ENCODE measurements at regions not wholly inside any gene's neighbourhood (a gene's known extent, or its start where the extent isn't known, plus 50 kb on each side); places are given as distances from the start of the nearest gene placed in this dataset.
A peak's percentile ranks its signal among the peaks of the same experiment; 100 is the strongest.

GRCh38 chr11:45382133-45382878 is 96.2 kb upstream of the SYT13 start:
- Histone ChIP-seq H3K36me3 (no peaks in the 10 kb centered on the region), H3K9me3 (ENCODE audit: low read depth) (no peaks in the 10 kb centered on the region), H3F3A (ENCODE audit: low read depth) (no peaks in the 10 kb centered on the region), H3K9ac (no peak overlapping the region), H3K4me2 (no peak overlapping the region), H3K27ac (no peak overlapping the region), H3K79me2 (ENCODE audit: low read depth) (no peaks in the 10 kb centered on the region), H4K20me1 (ENCODE audit: low read depth) (no peaks in the 10 kb centered on the region), H2AFZ (replicated peaks) (no peak overlapping the region), H3K4me3 (no peak overlapping the region), H3K4me1 (peaks cover 5% of the 10 kb centered on the region), H3K27me3 (no peaks in the 10 kb centered on the region)
- peaks cover 16% of the 10 kb centered on the region for H3K27me3 Mint-ChIP-seq (ENCODE audit: insufficient read depth, low read depth)
- no peaks in the 10 kb centered on the region for H3K36me3 Mint-ChIP-seq
- no peaks in the 10 kb centered on the region for H3K9me3 Mint-ChIP-seq
- no peak overlapping the region for H3K4me3 Mint-ChIP-seq
- DNase-seq (ENCODE audit: low spot score), result no peak
- no peak for TF ChIP-seq EZH2 (IDR thresholded peaks at IDR 0.05)
- peak overlapping the region; percentile 1 for H3K27ac Mint-ChIP-seq
- peaks cover 54% of the 10 kb centered on the region for H3K4me1 Mint-ChIP-seq

- Histone ChIP-seq H3K4me1 (no peaks in the 10 kb centered on the region), H3K27ac (no peak overlapping the region), H4K20me1 (ENCODE audit: low read depth) (no peaks in the 10 kb centered on the region), H3K4me3 (no peak overlapping the region), H3K4me2 (no peak overlapping the region), H3K9ac (no peak overlapping the region), H2AFZ (replicated peaks) (no peak overlapping the region), H3K9me3 (ENCODE audit: low read depth) (no peaks in the 10 kb centered on the region), H3K27me3 (peaks cover 4% of the 10 kb centered on the region), H3K79me2 (ENCODE audit: low read depth) (no peaks in the 10 kb centered on the region), H3F3A (ENCODE audit: low read depth) (no peaks in the 10 kb centered on the region), H3K36me3 (no peaks in the 10 kb centered on the region)
- H3K9me3 Mint-ChIP-seq, result no peaks in the 10 kb centered on the region
- no peak for DNase-seq (ENCODE audit: low spot score)
- peaks cover 43% of the 10 kb centered on the region for H3K4me1 Mint-ChIP-seq
- H3K27me3 Mint-ChIP-seq (ENCODE audit: insufficient read depth, low read depth), result peaks cover 16% of the 10 kb centered on the region
- peak overlapping the region; percentile 51 for H3K27ac Mint-ChIP-seq
- TF ChIP-seq EZH2phosphoT487 (IDR thresholded peaks at IDR 0.05), result no peak
- TF ChIP-seq EZH2 (IDR thresholded peaks at IDR 0.05), result no peak
- no peak for TF ChIP-seq CTCF (IDR thresholded peaks at IDR 0.05)
- H3K4me3 Mint-ChIP-seq, result no peak overlapping the region
- no peaks in the 10 kb centered on the region for H3K36me3 Mint-ChIP-seq
Measured at GRCh38 chr11:45379162-45379863, 93.2 kb upstream of the SYT13 start.

GRCh38 chr11:45378516-45378915 is 92.4 kb upstream of the SYT13 start:
- Mint-ChIP-seq H3K4me1 (peaks cover 36% of the 10 kb centered on the region), H3K4me3 (no peak overlapping the region), H3K36me3 (no peaks in the 10 kb centered on the region), H3K9me3 (no peaks in the 10 kb centered on the region), H3K27me3 (ENCODE audit: insufficient read depth, low read depth) (peaks cover 16% of the 10 kb centered on the region), H3K27ac (no peak overlapping the region)
- Histone ChIP-seq H4K20me1 (ENCODE audit: low read depth) (no peaks in the 10 kb centered on the region), H3K4me3 (no peak overlapping the region), H3K4me2 (no peak overlapping the region), H3K9ac (no peak overlapping the region), H3K27ac (no peak overlapping the region), H3K4me1 (no peaks in the 10 kb centered on the region), H2AFZ (replicated peaks) (no peak overlapping the region), H3F3A (ENCODE audit: low read depth) (no peaks in the 10 kb centered on the region), H3K79me2 (ENCODE audit: low read depth) (no peaks in the 10 kb centered on the region), H3K36me3 (no peaks in the 10 kb centered on the region), H3K27me3 (peaks cover 7% of the 10 kb centered on the region), H3K9me3 (ENCODE audit: low read depth) (no peaks in the 10 kb centered on the region)
- TF ChIP-seq EZH2 (IDR thresholded peaks at IDR 0.05), result no peak
- TF ChIP-seq EZH2phosphoT487 (IDR thresholded peaks at IDR 0.05), result no peak
- TF ChIP-seq CTCF (IDR thresholded peaks at IDR 0.05), result no peak
- DNase-seq (ENCODE audit: low spot score), result no peak

GRCh38 chr11:45374653-45375059 is 88.5 kb upstream of the SYT13 start:
- Histone ChIP-seq H3K27ac (no peak overlapping the region), H3K4me1 (peaks cover 16% of the 10 kb centered on the region), H3F3A (ENCODE audit: low read depth) (no peaks in the 10 kb centered on the region), H3K9ac (no peak overlapping the region), H4K20me1 (ENCODE audit: low read depth) (no peaks in the 10 kb centered on the region), H2AFZ (replicated peaks) (no peak overlapping the region), H3K36me3 (no peaks in the 10 kb centered on the region), H3K4me3 (no peak overlapping the region), H3K27me3 (peaks cover 27% of the 10 kb centered on the region), H3K9me3 (ENCODE audit: low read depth) (no peaks in the 10 kb centered on the region), H3K4me2 (no peak overlapping the region), H3K79me2 (ENCODE audit: low read depth) (no peaks in the 10 kb centered on the region)
- H3K27me3 Mint-ChIP-seq (ENCODE audit: insufficient read depth, low read depth), result peaks cover 16% of the 10 kb centered on the region
- H3K9me3 Mint-ChIP-seq, result no peaks in the 10 kb centered on the region
- peak overlapping the region; percentile 3 for H3K4me3 Mint-ChIP-seq
- no peak for TF ChIP-seq CTCF (IDR thresholded peaks at IDR 0.05)
- TF ChIP-seq EZH2 (IDR thresholded peaks at IDR 0.05), result no peak
- TF ChIP-seq EZH2phosphoT487 (IDR thresholded peaks at IDR 0.05), result no peak
- no peaks in the 10 kb centered on the region for H3K36me3 Mint-ChIP-seq
- peak overlapping the region; percentile 40 for H3K27ac Mint-ChIP-seq
- H3K4me1 Mint-ChIP-seq, result peaks cover 42% of the 10 kb centered on the region
- no peak for DNase-seq (ENCODE audit: low spot score)

Measured in neural progenitor cell (in vitro differentiated cells).